GM19328 (cell line): ENCODE measurements at regions not wholly inside any gene's neighbourhood (a gene's known extent, or its start where the extent isn't known, plus 50 kb on each side); places are given as distances from the start of the nearest gene placed in this dataset.

ENCODE experiments used
- ATAC-seq: cut with Tn5 transposase; IDR thresholded peaks from one replicate; pipeline ENCODE4 v1.9.1; 2021; ENCODE audit warnings: mild to moderate bottlenecking, moderate library complexity; ENCODE audit not compliant: unreplicated experiment

DNA sequence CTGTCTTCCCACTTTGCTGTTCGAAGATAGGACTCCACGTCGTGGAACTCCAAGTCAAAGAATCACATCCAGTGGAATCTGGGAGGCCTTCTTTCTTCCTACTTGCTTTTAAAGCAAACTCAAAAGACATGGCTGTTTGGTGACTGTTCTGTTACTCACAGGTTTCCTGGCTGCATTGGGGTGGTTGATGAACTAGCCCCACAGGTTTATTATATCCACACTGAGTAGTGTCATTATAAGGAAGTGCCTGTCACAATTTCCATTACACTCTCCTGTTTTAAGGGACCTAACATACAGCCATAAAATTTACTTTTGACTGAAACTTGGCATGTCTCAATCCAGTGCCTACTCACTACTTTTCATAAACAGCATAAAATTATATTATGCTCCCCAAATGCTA is 287.3 kb upstream of the SP4 start:
- ATAC-seq: no peak

DNA sequence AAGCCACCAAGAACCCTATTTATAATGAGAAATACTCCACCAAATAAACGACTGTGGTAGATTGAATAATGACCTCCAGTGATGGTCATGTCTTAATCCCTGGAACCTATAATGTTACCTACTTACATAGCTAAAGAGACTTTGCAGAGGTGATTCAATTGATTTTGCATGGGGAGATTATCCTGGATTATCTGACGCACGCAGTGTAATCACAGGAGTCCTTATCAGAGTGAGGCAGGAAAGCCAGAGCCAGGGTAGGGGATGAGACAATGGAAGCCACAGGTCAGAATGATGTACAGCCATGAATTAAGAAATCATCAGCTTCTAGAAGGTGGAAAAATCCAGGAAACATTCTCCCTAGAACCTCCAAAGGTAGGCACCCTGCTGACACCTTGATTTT is 286.4 kb upstream of the SP4 start:
- ATAC-seq: no peak

DNA sequence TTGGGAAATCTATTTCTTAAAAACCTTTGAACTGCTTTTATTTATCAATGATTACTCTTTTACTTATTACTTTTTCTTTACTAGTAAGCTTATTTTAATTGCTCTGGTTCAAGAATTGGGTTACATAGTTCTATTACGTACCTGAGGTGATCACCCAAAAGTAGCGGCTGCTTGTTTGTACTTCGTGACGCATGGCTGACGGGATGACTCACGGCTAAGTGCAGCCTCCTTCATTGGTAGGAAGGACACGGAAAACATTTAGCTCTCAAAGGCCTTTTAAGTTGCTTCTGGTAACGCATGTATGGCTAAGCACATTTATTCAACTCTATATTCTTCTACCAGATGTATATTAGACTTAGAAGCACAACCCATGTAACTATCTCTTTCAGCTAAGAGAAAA is 285.8 kb upstream of the SP4 start:
- no peak for ATAC-seq

DNA sequence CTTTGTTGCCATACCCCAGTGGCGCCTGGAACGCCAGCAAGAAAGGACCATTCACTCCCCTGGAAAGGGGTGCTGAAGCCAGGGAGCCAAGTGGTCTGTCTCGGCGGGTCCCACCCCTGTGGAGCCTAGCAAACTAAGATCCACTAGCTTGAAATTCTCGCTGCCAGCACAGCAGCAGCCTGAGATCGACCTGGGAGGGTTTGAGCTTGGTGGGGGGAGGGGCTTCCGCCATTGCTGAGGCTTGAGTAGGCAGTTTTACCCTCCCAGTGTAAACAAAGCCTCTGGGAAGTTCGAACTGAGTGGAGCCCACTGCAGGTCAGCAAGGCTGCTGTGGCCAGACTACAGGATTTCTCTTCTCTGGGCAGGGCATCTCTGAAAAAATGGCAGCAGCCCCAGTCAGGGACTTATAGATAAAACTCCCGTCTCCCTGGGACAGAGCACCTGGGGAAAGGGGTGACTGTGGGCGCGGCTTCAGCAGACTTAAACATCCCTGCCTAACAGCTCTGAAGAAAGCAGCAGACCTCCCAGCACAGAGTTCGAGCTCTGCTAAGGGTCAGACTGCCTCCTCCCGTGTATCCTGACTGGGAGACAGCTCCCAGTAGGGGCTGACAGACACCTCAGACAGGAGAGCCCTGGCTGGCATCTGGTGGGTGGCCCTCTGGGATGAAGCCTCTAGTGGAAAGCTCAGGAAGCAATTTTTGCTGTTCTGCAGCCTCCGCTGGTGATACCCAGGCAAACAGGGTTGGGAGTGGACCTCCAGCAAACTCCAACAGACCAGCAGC is 281.1 kb upstream of the SP4 start:
- ATAC-seq: no peak

DNA sequence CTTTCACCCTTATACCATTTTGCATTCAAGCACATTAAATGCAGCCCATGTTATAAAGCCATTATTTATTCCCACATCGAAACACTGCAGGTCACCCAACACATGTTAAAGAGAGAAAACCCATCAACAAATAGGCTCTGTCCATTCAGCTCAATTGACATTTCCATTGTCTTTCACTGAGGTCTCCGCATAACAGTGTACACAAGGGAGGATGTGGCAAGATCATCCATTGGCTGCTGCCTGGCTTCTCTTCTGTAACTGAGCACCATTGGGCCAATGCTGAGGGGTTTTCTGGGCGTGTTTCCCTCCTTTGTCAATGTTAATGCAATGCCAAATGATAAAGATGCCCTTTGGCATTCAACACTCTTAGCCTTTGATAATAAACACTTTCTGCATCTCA is 278.1 kb upstream of the SP4 start:
- no peak for ATAC-seq

DNA sequence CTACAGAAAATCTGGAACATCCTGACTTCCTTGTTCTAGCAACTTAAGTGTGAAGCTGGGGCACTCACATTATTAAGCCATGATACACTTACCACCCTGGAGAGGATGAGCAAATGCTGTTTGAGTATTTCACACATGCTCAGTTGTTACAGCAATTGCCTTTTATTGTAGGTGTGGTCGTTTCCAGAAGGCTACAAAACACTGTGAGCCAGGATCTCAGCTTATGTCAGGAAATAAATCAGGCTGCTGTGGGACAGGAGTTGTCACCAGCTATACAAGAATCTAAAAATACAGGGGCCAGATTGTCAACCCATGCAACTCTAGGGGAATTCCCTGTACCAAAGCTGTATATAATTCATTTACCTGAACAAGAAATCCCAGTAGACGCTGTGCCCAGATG is 273.3 kb upstream of the SP4 start:
- no peak for ATAC-seq

DNA sequence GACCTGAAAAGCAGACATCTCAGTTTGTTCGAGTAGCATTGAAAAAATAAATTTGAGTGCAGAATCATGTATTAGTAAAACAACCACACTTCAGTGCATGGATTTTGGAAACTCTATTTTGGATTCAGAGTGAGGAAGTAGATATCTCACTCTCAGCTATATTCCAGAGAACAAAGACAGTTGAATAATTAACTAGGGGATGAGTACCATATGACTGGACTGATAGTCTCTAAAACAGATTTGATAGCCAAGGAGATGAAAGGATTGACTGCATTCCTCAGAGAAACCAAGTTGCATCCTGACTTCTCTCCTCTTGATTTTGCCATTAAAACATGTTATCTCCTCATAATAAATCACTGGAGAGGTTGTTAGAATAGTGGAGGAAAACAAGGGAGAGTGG is 268.4 kb upstream of the SP4 start:
- no peak for ATAC-seq

DNA sequence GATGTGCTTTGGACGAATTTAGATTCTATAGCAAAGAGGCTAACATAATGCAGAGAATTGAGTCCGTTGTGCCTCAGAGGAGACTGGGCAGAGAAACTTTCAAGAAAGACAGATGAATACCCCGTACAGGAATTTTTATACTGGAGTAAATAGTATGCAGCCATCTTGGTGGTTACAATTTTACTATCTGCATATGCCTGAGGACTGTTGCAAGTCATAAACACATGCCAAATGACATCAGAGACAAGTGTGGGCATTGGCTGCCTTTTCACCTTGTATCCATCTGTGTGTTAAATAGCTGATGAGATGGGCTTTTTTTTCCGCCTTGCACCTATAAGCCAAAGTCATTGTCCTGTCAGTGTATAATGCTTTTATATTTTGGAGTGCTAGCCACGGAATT is 267.5 kb upstream of the SP4 start:
- no peak for ATAC-seq

DNA sequence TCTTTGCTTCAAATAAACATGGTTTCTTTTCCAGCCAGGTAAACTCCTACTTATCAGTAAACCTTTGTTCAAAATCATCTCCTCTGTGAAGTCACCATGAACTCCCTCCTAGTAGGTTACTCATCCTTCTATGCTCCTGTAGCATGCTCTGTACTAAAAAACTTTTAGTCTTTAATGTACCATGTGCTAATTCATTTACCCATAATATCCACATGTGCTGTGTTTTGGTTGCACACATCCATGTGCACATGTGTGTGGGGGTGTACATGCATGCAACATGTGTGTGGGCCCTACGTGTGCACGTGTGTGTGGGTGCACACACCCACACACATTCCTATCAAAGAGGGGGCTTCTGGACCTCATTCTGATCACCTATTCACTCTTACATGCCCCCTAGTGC is 259.9 kb upstream of the SP4 start:
- ATAC-seq: no peak

DNA sequence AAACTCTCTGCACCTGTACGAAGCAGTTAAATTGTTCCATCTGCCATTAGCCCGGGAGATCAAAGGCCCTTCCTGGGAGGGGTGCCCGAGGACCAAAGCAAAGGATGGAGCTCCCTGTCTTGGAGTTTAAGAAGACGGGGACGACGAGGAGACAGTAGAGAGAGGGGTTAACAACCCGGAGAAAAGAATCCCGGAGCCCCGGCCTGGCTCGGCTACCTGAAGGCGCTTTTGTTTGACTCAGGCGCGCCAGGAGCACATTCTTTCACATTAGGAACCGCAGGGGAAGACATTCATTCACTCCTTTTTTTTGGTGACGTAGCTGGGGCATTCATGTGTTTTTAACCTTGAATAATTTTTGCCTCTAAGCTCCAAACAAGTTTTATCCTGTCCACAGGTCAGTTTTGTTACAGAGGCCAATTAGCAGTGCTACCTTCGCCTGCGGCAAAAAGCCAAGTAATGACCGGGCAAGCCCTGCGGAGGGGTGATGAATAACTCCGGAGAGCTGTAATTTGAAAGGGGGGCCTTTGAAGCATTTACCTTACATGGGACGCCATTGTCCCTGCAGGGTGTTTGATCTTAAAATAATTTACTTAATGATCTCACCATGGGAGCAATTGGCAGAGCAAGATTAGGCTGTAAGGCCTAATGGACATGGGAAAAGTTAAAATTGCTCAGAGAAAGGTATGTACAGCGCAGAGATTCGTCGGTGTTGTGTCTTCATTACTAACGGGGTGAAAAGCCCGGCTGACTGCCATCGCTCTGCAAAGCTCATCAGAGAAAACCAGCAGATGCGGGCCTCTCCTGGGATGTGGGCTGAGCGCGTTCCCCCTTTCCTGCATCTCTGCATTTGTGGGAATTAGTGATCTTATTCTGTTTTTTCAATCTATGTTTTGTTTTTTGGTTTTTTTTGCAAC is 258.0 kb upstream of the SP4 start:
- no peak for ATAC-seq

DNA sequence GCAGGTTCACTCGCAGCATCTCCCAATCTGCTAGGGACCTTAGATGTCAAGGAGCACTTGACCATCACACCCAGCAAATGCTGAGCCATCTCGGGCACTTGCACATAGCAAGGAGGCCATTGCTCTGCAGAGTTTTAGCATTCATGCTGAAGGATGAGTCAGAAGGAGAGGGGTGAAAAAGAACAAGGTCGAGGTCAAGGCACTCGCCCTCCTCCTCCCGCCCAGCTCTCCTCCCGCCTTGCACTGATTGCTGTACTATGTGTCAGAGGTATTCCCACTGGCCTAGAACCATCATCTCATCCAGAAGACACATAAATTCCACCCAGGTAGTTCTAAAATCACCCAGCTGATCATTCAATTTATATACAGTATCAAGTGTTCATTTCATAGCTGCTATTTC is 255.1 kb upstream of the SP4 start:
- no peak for ATAC-seq

DNA sequence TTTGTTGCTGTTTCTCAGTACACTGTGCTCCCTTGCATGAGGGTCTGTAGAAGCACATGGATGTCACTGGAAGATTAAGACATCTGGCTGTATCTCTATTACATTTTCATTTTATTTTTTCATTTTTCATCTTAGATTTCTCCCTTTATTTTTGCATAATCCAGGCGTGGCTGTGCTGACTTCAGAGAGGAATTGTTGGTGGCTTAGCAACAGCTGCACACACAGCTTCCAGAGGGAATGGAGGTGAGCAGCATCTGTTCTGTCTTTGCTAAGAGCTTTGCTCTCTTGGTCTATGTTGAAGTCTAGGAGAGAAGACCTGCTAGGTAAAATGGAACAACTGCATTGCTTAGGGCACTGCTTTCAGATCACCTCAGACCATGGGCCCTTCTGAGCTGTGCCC is 254.4 kb upstream of the SP4 start:
- no peak for ATAC-seq

DNA sequence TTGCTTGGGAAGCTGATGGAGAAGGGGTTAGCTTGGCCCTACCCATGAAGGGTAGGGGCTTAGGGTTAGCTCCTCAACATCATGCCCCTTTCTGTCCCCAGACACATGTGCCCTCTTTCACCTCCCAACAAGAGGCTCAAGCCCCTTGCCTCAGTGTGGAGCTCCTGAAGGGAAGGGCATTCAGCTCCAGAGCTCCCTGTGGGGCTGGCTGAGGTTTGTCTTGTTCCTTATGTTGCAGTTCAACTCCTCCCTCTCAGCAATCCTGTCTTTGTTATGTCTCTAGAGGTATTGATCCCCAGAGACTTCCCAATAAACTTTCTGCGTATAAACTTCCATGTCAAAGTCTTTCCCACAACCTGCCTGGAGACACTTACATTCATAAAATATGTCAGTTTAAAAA is 252.2 kb upstream of the SP4 start:
- ATAC-seq: no peak

DNA sequence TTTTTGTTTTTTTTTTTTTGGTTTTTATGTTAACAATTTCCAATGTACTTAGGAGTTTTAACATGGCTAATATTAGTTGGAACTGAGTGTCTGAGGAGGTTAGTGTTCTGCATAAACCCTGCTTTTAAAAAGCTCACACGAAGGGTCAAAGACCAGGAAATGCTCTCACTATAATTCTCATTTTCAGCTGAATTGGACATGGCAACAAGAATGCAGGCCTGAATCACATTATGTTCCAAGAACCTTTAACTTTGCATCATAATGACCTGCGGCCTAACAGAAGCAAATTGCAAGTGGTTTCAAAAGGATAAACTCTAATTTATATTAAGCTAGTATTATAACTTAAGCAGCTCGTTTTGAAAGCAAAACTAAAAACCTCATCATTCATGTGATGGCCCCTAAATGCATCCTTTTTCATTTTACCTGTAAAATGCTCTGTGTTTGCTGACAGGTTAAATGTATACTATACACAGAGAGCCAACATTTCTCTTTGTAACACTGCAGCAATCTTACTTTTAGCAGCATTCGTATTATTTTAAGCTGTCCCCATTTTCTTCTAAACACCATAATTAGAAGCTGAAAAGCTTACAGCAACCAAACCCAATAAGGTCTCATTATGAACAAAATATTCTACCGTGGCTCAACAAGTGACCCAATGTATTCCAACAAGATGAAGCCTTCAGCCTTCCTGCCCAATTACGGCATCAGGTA is 242.8 kb upstream of the SP4 start:
- ATAC-seq: no peak

DNA sequence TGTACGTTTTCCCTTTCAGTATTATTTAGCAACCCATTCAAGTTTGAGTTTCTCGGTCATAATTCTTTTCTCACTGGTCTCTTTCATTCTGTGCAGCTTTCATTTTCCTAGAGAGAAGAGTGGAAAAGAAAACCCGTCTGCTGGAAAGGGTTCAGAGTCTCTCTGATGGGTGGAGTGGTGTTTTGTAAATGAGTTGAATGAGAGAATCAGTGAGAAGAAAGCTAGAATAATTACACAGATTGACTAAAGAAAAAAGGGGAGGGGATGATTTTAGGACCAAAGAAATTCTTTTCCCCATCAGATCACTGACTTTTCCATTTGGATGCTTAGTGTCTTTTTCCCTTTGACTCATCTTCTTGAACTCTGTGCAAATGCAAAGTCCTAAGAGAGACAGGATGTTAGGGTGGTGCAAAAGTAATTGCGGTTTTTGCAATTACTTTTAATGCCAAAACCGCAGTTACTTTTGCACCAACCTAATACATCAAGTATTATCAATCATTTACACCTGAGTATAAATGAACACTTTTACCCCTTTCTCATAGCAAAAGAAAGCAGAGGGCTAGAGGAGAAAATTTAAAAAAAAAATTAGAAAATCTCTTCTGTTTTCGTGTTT is 242.1 kb upstream of the SP4 start:
- ATAC-seq: no peak

DNA sequence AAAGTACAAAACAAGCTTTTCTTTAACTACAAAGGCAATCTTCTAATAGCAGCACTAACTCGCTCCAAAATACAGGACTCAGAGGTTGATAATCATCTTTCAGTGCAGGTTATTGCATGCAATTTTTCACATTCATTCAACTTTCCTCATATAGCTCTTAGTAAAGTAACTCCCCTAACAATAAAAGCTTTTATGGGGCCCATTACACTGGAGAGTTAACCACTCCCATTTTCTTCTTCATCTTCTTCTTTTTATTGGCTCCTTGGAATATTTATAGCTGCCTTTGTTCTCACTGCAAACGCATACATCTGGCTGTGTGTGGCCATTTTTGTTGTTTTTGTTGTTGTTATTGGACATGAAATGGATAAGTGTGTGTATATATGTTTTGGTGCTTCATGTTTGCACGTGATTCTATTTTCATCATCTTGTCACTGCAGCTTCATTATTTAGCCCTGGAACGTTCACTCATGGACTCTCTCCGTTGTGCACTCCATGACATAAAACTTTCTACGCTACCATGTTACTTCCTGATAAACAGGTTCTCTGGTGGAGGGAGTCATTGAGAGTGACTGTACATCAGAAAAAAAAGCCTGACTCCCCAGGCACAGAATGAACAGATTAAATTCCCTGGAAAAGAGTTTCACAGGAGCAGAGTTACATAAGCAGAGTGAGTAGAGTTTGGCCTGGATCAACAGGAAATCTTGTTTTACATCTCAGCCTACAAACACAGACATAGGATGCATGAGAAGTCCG is 236.4 kb upstream of the SP4 start:
- no peak for ATAC-seq

DNA sequence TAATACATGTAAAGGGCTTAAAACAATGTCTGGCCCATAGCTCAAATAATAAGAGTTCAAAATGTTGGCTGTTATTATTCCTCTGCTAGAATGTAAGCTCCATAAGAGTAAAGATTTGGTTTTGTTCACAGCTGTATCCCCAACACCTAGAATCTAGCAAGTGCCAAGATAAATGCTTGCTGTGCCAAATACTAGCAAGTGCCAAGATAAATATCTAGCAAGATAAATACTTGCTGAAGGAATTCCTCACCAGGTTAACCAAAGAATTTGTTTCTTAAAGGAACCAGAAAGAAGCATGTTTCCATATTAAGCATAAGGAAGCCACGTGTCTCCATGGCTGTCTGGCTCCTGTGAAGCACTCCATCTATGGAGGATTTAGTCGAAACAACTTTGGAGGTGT is 235.2 kb upstream of the SP4 start:
- no peak for ATAC-seq

DNA sequence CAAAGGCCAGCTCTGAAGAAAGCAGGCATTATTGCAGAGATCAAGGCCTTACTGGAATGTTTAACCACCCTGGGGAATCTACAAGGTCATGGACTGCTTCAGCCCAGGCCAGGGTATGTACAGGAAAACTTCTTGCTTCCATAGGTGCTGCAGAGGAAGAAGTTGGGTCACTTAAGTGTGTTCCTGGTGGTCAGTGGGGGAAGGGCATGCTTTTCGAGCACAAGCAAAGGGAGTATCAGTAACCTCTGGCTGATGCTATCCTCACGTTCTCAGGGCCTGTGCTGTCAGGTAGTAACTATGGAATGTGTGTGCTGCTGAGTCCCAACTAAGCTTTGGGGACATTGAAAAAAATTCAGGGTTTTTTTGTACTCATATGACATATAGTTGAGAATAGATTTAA is 234.0 kb upstream of the SP4 start:
- no peak for ATAC-seq

DNA sequence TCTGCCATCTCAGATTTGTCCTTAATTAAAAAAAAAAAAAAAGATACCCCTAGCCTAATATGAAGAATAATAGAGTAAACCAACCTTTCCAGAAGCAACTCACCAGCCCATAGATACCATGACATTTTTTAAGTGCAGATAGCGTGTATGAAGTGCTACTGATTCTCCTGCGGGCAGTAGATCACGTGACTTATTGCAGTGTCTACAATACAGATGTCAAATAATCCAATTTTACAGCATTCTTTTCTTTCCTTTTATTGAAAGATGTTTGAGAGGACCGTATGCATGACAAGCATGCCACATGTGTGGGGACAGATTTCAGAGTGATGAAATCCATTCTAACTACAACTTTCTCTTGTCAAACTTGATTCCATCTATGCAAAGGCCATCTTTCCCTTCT is 232.9 kb upstream of the SP4 start:
- ATAC-seq: no peak

DNA sequence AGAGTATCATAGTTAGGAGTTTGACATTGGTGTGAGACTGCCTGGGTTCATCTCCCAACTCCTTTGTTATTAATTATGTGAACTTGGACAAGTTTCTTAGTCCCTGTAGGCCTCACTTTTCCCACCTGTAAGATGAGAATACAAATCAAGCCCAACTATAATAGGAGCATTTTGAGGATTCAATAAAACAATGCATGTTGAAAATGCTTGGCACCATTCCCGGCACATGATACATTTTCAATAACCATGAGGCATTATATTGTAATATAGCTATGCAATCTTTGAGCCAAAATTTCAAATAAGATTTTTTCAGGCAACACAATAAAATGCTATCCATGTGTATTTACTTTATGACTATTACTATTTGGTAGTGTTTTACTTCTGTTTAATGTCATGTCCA is 229.0 kb upstream of the SP4 start:
- ATAC-seq: no peak

DNA sequence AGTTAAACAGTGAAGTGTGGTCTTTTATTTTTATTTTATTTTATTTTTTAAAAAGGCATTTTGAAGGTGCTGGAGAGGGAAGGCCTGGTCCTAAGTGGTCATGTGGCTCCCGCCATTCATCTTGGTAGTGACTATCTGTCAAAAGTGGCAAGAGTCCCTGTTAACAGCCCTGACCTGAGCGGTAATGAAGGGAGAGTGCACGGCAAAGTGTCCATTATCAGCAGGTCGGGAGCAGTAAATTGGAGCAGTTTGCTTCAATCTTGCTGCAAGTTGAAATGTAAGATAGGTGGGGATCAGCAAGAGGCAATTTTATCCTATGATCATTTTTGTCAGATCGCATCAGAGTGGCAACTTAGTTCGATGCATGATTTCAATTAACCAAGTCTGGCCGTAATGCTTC is 227.4 kb upstream of the SP4 start:
- no peak for ATAC-seq
